ENCODE measurements at regions not wholly inside any gene's neighbourhood (a gene's known extent, or its start where the extent isn't known, plus 50 kb on each side); places are given as distances from the start of the nearest gene placed in this dataset.
"Not testable (repeated sequence)": the region's sequence is repeated elsewhere in the genome, so short reads cannot be mapped to it uniquely, and the experiment has no call there.

- DNase-seq: no peak
- intact Hi-C loops (cut with DNase I): no loop called here
Measured at GRCh38 chr4:163273922-163274321, 58.5 kb downstream of the NPY1R start.

GRCh38 chr4:163273203-163273602, 59.2 kb downstream of the NPY1R start:
- intact Hi-C loops (cut with DNase I): no loop called here
- no peak for DNase-seq

- no peak for DNase-seq
- intact Hi-C loops (cut with DNase I): no loop called here
Measured at GRCh38 chr4:163271555-163272127, 60.8 kb downstream of the NPY1R start.

DNA sequence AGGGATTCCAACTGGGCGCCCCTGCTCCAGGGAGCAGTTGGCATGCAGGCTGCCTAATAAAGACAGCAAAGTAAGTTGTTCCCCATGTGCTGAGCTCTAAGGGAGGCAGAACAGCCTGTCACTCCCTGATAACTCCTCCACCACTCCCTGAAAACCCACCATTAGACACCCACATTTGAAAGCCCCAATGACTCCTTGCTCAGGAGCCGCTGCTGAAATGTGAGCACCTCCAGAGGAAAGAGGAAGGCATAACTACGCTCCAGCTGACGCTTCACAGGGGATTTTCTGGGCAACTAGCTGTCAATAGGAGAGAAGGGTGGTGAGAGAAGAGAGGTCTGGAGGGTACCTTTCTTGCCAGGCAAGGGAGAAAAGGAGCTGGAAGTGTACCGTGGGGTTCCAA, 62.5 kb downstream of the NPY1R start:
- DNase-seq: peak in 6 of 42 donors; percentile 6 to 46 (median 20)
- intact Hi-C loops (cut with DNase I): no loop called here

GRCh38 chr4:163269166-163269565, 63.2 kb downstream of the NPY1R start:
- no peak for DNase-seq
- intact Hi-C loops (cut with DNase I): no loop called here

DNA sequence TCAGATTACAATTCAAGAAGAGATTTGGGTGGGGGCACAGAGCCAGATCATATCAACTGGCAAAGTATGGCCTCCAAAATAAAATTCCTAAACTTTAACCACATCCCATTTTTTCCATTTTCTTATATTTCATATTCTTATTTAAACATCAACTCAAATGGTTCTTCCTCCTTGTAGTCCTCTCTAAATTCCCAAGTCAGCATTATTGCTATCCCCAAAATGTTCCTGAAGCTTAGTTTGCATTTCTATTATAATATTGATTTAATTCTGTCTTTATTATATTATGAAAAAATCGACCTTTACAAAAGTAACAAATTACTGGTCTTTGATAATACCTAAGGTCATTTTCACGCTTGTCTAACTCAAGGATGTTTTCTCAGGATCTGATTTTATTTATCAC, 67.5 kb downstream of the NPY1R start:
- intact Hi-C loops (cut with DNase I): no loop called here
- DNase-seq: no peak

GRCh38 chr4:163263606-163264005, 68.8 kb downstream of the NPY1R start:
- peak in 8 of 42 donors; percentile 9 to 42 (median 16) for DNase-seq
- intact Hi-C loops (cut with DNase I): no loop called here

DNA sequence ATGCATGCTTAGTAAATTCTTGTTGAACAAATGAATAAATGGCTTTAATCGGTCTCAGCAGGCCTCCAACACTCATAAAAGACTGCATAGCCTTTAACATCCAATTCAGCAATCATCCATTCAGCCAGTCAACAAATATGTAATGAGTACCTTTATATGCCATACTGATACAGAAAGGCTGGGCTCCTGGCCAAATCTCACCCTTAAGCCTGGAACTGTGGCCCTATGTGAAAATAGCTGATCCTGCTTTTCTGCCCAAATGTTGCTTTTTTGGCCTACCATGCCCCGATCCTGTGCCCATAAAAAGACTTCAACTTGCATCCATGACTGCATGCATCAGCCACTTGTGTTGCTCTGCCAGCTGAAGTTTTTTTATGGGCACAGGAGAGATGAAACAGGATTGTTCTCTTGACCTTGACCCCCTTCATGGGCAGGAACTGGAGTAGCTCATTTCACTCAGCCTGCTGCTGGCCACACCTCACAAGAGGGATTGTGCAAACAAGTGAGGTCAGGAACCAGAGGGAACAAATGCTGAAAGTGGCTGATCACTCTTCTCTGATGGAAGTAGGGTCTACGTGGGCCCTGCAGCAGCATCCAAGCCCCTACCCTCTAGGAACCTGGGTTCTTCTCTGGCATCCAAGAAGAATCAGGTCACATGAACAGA, 75.6 kb downstream of the NPY1R start:
- intact Hi-C loops (cut with DNase I): no loop called here
- DNase-seq: no peak

DNA sequence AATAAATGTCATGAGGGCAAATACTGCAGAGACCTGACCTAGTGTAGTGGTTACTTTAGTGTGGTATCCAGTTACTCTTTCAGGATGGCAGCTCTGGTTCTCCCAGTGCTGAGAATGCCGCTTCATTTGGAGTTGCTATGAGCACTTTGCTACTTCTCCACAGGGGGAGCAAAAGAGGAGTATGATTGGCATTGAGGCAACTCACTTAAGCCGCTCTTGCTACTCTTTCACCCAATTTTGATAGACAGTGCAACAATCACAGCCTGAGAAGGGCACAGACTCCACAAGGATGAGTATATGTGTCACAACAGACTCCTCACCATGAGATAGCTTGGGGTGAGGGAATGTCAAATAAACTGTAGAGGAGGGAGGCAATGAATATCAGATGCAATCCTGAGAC, 81.2 kb downstream of the NPY1R start:
- intact Hi-C loops (cut with DNase I): no loop called here
- no peak for DNase-seq

DNA sequence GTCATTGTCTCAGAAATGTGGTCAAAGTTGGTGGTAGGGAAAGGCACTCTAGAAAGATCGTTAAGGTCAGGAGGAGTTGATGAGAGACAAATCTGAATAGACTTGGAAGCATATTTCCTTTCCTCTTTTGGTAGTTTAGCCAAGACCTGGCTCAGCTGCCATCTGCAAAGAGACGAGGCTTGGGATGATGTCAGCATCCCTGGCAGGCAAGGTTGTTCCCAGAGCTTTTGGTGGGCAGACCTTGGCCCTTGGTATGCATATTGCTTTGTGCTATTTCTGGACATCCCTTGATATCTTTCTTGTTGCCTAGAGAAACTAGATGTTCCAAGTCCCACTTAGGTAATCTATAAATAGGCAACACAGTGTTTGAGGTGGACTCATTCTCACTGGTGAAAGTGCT, 82.4 kb upstream of the NAF1 start:
- intact Hi-C loops (cut with DNase I): no loop called here
- DNase-seq: no peak

- DNase-seq: no peak
- intact Hi-C loops (cut with DNase I): no loop called here
Measured at GRCh38 chr4:163245044-163245728, 78.5 kb upstream of the NAF1 start.

DNA sequence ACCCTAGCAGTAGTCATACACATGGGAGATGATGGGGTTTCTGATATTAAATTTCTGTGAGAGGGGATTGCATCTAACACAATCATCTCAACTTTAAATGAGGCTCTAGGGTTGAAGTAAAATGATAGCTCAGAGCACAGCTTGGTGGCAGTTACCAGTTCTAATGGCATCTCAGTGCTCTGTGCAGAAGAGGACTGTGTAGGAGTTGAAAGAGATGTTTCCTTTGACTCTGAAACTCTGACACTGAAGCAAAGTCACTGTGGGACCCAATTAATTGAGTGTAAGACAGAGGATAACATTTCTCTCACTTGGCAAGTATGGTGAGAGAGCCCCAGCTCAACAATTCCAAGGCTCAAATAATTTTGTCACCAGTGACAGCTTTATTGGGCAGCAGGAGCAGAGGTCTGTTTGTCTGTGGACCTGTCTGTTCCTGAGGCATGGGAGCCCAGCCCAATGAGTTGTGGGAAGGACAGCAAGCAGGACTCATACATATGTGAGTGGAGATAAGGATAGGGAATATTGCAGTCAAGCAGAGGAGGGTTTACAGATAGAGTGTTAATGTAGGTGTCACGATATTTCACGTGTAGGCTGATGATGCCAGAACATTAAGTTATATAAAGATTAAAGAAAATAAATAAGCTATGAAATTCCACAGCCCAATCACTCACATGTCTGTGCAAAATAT, 76.7 kb upstream of the NAF1 start:
- DNase-seq: no peak
- intact Hi-C loops (cut with DNase I): no loop called here

GRCh38 chr4:163237856-163238255, 71.2 kb upstream of the NAF1 start:
- DNase-seq: no peak
- intact Hi-C loops (cut with DNase I): no loop called here

DNA sequence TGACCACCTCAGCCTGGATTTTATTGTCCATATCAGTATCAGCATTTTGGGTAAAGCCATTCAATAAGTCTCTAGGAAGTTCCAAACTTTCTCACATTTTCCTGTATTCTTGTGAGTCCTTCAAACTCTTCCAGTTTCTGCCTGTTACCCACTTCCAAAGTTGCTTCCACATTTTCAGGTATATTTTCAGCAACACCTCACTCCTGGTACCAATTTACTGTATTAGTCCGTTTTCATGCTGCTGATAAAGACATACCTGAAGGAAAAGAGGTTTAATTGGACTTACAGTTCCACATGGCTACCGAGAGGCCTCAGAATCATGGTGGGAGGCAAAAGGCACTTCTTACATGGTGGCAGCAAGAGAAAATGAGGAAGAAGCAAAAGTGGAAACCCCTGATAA, 69.7 kb upstream of the NAF1 start:
- intact Hi-C loops (cut with DNase I); DNase-seq: not testable (repeated sequence)

GRCh38 chr4:163233321-163233720, 66.6 kb upstream of the NAF1 start:
- DNase-seq: no peak
- intact Hi-C loops (cut with DNase I): no loop called here

GRCh38 chr4:163228648-163229047, 62.0 kb upstream of the NAF1 start:
- no peak for DNase-seq
- intact Hi-C loops (cut with DNase I): no loop called here

- no peak for DNase-seq
- intact Hi-C loops (cut with DNase I): no loop called here
Measured at GRCh38 chr4:163221467-163221866, 54.8 kb upstream of the NAF1 start.

- no peak for DNase-seq
- intact Hi-C loops (cut with DNase I): no loop called here
Measured at GRCh38 chr4:163217505-163217904, 50.8 kb upstream of the NAF1 start.
